EH (cell line): ENCODE measurements at regions not wholly inside any gene's neighbourhood (a gene's known extent, or its start where the extent isn't known, plus 50 kb on each side); places are given as distances from the start of the nearest gene placed in this dataset.
"Not testable (repeated sequence)": the region's sequence is repeated elsewhere in the genome, so short reads cannot be mapped to it uniquely, and the experiment has no call there.

Experiments
- DNase-seq: peaks from one replicate; pipeline ENCODE4 v3.0.0-alpha.2; 2015; ENCODE audit warnings: low read depth

DNA sequence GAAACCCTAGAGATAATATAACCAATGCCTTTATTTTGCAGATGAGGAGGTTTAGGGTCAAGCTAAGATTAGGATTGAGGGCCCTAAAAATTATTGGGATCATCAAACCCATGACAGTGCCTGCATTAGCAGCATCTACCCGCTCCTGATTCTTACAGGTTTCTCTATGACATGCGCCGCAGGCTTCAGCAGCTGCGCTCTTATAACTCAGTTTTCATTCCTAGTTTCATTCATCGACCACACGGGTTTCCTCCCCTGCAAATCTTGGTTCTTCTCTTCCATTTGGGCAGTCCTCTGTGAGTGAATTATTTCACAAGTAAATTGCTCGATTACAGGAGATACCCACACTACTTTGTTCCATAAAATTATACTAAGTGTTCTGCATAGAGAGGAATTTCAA lies 137.2 kb downstream of the SLC24A2 start:
- no peak for DNase-seq

DNA sequence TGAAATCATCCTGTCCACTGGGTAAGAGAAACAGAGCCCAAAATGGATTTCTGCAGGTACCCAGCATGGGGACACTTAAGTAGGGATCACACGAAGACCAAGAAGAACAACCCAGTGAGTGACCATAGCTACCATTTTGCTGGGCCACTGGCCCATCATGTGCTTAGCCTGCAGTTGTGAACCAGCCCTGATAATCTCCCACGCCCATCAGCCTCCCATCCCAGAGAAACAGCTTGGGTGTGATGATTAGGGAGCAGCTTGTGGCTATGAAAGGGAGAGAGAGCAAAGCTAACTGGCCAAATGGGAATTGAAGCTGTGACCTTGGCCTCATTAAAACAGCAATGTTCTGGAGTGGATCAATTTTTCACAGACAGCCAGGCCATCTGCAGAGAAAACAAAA lies 138.5 kb downstream of the SLC24A2 start:
- no peak for DNase-seq

DNA sequence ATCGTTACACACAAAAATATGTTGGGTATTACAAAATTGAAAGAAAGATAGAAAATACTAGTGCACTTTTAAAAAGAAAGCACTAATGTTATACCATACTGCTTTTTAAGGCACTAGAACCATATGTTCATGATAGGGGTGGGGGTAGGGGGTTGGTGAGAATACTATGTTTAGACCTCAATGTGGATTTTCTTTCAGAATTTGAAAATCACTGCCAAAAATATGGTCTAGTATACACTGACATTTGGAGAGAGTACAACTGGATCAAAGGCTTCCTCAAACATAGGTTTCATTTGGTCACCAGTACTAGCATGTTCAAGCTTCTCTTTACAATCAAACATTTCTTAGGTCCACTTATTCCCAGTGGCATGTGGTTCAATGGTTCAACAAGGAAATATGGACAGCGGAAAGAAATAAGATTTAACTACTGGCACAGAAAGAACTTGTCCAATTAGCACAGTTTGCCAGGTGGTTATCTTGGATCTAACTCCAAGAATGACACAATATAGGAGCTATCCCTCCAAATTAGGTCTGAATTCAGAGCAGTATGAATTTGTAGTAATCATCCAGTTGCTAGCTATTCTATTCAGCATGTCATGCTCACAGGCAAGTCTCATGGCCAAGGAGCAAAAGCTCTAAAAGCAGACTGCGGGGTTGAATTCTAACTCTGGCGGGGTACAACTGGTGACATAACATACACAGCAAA lies 139.3 kb downstream of the SLC24A2 start:
- DNase-seq, result no peak

DNA sequence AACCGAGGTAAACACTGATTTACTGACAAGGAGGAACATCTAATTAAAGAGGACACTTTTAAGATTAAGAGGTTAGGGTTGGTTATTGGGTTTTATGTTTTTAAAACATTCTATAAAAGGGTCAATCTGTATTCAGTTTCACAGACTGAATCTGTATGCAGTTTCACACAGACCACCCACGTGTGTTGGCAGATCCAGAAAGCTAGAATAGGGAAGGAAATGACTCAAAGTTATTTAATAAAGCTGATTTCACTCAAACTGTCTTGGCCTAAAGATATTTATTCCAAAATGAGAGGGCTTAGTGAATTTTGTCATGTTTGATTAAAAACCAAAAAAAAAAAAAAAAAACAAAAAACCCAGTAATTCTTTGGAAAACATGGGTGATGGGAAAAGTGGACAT lies 140.2 kb downstream of the SLC24A2 start:
- no peak for DNase-seq

DNA sequence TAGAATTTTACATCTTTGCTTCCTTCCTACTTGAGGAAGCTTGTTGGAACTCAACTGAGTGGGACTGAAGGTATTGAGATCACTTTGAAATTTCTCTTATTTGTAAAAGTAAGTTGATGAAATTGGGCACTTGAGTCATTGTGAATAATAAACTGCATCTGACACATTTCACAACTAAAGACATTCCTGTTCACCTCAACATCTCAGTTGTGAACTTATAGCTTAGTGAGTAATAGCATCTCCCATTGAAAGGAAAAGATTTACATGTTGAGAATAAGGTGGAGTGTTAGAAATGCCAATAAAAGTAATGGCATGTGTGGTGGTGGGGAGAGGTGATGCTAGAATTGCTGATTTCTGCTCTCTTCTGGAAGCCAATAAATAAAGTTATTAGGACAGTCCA lies 145.0 kb downstream of the SLC24A2 start:
- DNase-seq, result no peak

DNA sequence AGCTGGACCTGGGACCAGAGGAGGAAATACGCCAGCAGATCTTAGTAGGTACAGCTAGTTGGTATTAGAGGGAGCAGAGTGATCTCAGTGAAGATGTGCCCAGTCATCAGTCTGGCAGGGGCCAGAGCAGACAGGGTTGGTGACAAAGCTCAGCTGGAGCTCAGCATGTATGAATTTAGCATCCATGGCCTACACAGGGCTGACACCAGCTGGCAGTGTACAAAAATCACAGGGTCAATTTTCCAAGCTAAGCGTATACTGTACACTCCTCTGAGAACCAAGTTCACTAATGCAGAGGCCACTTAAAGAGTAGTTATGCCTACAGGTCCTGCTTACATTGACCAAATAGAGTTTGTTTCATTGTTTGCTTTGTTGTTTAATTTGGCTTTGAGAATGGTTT lies 146.6 kb downstream of the SLC24A2 start:
- no peak for DNase-seq

DNA sequence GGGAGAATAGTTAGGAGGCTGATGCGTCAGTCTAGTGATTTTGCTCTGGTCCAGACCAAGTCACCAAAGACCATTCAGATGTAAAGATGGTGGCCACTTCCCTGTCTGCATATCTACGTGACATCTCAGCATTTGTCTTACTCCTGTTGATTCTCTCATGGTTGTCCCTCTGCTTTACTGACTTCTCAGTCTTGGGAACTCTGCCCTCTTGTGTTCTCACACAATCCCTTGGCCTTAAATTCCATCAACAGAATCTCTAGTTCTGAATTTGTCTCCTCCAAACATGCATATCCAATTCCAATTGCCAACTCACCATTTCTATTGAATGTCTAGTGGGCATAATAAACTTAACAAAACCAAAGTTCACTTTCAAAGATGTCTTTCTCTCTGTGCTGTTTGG lies 147.8 kb downstream of the SLC24A2 start:
- DNase-seq, result no peak

DNA sequence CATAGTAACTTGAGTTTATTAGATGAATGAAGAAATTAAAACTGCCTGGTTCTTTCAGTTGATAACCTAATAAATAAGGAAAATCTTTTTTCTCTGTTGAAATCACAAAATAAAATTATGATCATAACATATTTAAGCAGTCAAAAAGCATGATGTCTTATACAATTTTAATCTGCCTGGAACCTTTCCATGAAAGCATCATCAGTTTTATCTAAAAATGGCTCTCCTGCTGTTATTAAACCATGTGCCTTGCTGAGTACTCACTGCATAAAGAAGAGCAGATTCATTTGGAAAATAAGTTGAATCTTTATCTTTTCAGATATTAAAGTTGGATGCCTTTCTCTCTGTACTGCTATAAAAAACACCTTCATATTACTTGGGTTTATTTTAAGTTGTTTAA lies 148.8 kb downstream of the SLC24A2 start:
- DNase-seq, result no peak

DNA sequence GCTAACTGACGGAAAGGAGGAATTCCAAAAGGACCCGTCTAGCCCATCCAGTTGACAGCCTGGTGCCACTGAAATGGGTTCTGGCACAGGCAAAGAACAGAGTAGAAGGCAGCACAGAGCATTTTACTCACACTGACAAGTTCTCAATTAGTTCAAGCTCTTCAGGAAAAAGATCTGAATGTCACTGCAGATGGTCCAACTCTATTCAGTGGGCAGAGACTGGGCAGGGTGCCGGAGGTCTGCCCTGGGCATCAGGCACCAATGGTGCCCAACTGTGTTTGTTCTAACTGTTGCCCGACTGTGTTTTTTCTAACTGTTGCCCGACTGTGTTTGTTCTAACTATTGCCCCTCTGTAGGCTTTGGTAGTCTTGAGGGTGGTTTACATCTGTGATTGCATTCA lies 151.8 kb downstream of the SLC24A2 start:
- no peak for DNase-seq

DNA sequence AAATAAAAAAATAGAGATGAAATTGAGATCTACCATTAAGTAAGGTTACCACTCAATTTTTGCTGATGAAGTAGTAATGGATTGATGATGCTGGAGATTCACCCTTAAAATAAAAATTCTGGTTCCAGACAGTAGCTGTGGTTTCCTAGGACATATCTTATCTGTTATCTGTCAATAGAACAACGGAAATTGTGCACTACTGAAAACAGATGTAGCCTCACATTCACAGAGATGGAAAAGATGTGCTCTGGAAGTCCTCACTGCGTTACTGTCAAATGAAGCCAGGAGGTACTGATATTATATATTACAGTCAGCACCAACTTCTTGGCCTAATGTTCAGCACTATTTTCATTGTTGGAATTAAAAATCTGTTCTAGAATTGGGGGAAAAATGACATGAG lies 154.0 kb downstream of the SLC24A2 start:
- no peak for DNase-seq

DNA sequence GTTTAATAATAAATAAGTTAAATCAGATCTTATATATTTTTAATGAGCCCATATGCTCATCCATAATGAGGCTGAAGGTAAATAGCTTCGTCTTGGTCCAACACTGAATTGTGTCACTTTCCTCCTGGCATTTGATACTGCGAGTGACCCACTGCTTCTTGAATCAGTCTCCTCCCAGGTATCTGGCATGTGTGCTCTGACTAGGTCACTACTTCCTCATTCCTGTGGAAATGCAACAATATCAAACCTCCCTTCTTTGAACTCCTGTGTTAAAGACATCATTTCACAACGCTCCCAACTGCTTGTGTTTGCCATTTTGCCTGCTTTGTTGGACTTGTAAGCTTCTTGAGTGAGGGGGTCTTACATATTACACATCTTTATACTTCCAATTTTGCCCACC lies 157.7 kb downstream of the SLC24A2 start:
- no peak for DNase-seq

DNA sequence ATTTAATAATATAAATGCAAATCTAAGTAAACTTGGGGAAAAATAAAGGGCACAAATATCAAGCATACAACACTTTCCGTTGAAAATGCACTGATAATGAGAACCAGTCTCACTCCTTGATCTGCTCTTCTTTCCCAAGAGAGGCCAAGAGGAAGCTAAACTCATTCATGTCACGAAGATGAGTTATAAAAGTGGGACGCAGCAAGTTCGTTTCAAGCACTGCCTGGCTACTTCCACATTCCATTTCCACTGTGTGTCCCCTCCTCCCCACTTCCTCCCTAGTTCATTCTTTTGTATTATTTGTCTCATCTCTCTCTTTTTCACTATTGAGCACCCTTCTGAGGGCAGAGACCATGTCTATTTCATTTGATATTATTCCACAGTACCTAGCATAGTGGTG lies 158.1 kb downstream of the SLC24A2 start:
- no peak for DNase-seq

DNA sequence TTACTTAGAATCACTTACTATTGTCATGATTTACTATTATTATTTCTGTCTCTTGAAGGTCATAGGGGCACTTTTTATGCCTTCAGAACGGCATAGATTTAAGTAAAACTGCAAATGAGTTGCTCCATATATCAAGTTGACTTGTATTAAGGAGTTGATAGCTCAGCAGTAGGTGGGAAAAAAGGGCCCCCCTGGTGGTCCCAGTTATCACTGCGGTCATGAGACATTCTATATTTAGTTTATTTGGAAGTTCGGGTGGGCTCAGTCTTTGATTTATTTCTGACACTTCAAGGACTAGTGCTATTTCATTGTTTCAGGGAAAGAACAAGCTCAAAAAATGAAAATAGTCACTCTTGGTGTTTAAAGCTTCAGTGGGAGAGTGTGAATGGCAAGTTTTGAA lies 159.3 kb downstream of the SLC24A2 start:
- DNase-seq, result no peak

DNA sequence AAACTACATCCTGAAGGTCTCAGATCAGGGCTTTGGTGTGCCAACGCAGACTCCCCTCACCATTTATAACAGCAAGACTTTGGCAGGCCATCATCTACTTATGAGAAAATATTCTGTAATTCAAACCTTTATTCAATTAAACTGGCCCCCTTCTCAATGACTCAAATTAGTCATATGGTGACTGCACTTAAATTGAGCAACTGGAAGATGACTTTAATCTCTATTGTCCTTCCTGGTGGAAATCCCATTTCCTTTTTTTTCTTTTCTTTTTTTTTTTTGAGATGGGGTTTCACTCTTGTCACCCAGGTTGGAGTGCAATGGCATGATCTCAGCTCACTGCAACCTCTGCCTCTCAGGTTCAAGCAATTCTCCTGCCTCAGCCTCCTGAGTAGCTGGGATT lies 163.4 kb downstream of the SLC24A2 start:
- not testable (repeated sequence) for DNase-seq

DNA sequence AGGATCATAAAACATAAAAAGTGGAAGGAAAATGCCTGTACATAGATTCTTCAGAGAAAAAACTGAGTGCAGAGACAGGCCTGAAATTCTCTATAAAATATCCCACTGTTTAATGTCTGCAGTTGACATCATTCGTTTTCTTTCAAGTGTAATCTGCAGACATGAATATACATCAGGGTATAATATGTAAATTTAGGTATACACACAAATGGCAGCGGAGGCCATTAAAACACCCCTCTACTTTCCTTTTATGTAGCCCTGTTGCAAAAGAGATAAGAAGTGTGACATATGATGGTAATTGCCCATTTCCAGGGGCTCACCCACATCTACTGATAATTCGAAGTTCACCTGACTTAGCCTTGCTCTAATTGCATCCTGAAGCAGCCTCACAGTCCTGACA lies 164.3 kb downstream of the SLC24A2 start:
- no peak for DNase-seq

DNA sequence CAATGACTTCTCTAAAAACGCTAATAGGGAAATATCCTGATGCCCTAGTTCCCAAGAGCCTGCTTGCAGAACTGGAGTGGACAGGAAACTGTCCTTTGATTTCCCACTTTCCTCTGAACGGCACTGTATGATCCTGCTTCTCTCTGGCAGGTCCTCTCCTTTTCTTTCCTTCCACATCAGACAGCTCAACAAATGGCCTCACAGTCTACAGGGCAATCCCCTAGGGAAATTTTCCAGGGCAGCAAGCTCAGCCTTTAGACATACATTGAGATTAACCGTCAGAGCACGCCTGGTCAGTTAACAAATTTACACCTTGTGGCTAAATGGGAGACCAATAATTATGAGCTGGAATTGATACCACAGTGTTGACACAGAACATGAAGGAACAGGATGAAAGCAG lies 164.9 kb downstream of the SLC24A2 start:
- DNase-seq, result no peak

DNA sequence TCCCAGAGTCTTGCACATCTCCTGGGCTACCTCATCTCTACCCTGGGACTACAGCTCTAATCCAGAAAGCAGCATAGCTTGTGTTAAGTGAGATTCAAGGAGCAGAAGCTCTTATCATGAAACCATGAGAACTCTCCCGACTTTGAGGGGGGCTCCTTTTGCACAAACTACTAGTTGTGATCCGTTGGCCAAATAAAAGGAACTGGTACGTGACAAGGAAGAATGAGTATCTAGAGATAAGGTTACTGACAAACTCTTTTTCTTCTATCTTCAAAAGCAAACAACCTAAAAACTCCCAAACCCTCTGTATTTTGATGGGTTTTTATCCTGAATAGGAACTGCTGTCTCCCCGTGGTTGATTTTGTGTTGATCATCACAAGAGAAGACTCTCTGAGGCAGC lies 168.5 kb downstream of the SLC24A2 start:
- DNase-seq, result no peak

DNA sequence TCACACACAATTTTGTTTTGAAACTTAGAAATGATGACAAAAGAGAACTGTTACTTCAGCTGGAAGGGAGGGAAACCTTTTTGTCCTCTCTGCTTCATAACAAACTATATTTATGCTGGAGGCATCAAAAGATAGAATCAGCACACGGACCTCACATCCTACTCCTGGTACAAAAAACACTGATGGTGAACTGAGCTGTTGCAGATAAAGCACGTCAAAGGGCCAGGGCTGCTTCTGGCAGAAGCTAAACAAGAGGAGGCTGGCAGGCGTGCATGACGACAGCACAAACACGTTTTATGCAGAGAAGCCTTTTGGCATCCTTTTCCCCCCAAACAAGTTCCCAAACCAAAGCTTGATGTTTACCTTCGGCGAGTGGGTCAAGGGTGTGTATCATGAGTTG lies 169.6 kb downstream of the SLC24A2 start:
- no peak for DNase-seq

DNA sequence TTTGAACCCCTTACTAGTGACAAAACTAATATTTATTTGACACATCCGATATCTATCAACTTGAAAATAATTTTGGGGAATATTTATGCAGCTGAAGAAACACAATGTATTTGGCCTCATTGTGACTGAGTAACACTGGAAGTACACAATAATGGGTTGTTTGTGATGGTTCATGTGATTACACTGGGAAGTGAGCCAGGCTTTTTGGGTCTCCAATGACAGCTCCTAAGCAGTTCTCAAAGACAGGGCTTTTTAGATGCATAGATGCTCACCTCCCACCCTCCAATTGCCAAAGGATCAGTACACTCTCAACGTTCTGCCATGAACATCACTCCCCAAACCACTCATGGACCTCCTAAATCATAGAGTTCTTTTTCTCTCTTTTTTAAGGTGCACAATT lies 170.0 kb downstream of the SLC24A2 start:
- no peak for DNase-seq

DNA sequence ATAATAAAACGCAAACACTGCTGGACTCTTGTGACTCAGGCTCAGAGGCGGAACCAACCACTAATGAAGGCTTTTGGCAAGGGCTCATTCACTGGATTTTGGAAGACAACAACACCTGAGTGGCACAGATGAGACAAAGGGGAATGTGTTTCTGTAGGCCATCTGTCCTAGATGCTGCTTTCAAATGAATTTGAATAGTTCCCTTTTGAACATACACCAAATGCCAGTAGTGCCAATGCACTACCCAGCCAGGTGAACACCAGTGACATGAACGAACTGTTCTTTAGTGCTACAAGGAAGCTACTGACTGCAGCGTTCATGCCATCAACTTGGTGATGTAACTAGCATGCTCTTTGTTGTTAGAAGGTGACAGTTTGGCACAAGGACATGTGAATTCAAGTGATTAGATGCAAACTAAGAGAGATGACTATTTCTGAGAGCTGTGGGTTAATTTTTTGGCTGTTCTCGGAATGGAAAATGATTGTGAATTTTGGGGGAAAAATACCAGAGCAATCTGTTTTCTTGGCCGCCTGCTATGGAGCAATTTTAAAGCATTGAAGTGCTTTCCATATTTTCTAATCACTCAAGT lies 173.7 kb downstream of the SLC24A2 start:
- DNase-seq, result no peak

DNA sequence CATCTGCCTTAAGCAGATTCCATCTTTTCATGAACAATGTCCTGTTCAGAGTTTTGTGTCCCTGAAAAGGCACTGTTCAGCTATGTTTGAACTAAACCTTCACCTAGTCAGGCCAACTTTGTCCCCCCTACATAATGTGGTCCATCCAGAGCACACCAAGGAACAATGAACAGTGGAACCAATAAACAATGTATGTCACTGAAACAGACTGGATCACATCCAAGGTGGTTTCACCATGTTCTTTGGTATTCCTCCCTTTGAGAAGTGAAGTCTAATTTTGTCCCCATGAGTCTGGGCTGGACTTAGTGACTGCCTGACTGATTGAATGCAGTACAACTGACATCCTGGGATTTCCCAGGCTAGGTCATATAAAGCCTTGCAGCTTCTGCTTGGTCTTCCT lies 174.5 kb downstream of the SLC24A2 start:
- DNase-seq, result no peak

DNA sequence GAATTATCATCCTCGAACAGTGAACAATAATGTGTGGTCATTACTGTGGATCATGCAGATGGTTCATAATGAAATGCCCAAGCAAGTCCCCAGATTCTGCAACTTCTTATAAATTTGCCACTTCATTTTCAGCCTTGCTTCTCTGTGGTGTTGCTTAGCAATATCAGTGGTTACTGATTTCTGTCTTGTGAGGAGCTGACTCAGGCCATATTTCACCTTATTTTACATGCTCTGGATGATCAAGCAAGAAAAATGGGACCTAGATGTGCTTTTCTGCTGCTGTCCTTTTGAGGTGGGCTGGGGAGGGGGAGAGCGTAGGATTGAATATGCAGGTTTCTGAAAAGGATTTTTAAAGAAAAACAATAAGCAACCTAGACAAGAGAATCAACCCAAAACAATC lies 188.3 kb downstream of the SLC24A2 start:
- no peak for DNase-seq

DNA sequence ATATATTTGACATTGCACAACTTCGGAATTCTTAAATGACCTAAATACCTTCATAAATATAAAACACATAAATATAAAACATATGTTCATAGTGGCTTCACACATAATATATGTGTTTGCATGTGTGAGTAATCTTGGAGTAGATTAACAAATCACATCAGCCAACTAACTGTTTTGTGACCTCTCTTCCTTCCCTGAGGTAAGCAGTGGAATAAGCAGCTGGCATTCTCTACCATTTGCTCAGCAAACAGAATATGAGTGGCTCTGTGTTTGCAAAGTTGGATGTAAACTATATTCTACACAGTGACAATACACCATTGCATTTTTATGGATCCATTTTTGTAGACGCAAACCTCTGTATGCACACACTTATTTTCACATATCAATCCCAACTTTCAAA lies 189.9 kb downstream of the ACER2 start:
- DNase-seq, result no peak

DNA sequence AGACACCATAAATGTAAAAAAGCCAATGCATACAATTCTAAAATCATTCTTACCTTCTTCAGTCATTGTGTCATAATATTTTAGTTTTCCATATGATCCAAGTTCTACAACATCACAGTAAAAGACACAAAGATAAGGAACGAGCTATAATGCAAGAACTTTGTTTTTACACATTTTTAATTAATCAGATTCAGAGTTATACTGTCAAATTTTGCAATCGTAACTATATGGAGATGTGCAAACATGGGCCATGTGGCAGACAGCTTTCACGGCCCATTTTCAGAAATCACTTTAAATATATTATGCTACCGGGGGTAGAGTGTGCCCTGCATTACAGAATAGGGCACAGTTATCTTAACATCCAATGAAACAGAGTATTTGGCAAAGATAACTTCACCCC lies 188.4 kb downstream of the ACER2 start:
- DNase-seq, result no peak
